ENCODE measurements at regions not wholly inside any gene's neighbourhood (a gene's known extent, or its start where the extent isn't known, plus 50 kb on each side); places are given as distances from the start of the nearest gene placed in this dataset.

- Histone ChIP-seq H4K20me1 (ENCODE audit: insufficient read depth, low read length) (no peaks in the 10 kb centered on the region), H3K4me3 (ENCODE audit: insufficient read depth, low read length) (no peak overlapping the region), H2AFZ (ENCODE audit: low read length) (no peak overlapping the region), H3K27me3 (ENCODE audit: insufficient read depth, low read length) (no peaks in the 10 kb centered on the region), H3K4me2 (ENCODE audit: insufficient read depth, low read length) (no peak overlapping the region), H3K79me2 (ENCODE audit: insufficient read depth, low read length) (no peaks in the 10 kb centered on the region), H3K9me3 (ENCODE audit: low read depth, low read length) (no peaks in the 10 kb centered on the region), H3K36me3 (ENCODE audit: insufficient read depth, low read length) (no peaks in the 10 kb centered on the region), H3K27ac (ENCODE audit: low read depth, low read length) (no peak overlapping the region), H3K4me1 (ENCODE audit: insufficient read depth, low read length) (no peaks in the 10 kb centered on the region)
- DNase-seq (ENCODE audit: insufficient read length, low spot score, missing footprints), result no peak
- TF ChIP-seq CTCF (IDR thresholded peaks at IDR 0.05; ENCODE audit: extremely low read depth, low read depth, low read length), result no peak
These were observed 122.7 kb downstream of the ZNF518B start for GRCh38 chr4:10334506-10335028.

GRCh38 chr4:10333942-10334341 lies 123.3 kb downstream of the ZNF518B start:
- no peaks in the 10 kb centered on the region for H3K27me3 ChIP-seq (ENCODE audit: insufficient read depth, low read length)
- no peaks in the 10 kb centered on the region for H3K4me1 ChIP-seq (ENCODE audit: insufficient read depth, low read length)

GRCh38 chr4:10326075-10326474 lies 131.2 kb downstream of the ZNF518B start:
- H3K27ac ChIP-seq (ENCODE audit: low read depth, low read length), result no peak overlapping the region
- no peaks in the 10 kb centered on the region for H3K4me1 ChIP-seq (ENCODE audit: insufficient read depth, low read length)
- no peaks in the 10 kb centered on the region for H3K79me2 ChIP-seq (ENCODE audit: insufficient read depth, low read length)
- peaks cover 4% of the 10 kb centered on the region for H3K27me3 ChIP-seq (ENCODE audit: insufficient read depth, low read length)
- H3K4me2 ChIP-seq (ENCODE audit: insufficient read depth, low read length), result no peak overlapping the region
- H3K4me3 ChIP-seq (ENCODE audit: insufficient read depth, low read length), result no peak overlapping the region
- H4K20me1 ChIP-seq (ENCODE audit: insufficient read depth, low read length), result no peaks in the 10 kb centered on the region
- no peaks in the 10 kb centered on the region for H3K9me3 ChIP-seq (ENCODE audit: low read depth, low read length)
- no peak for DNase-seq (ENCODE audit: insufficient read length, low spot score, missing footprints)
- no peak overlapping the region for H2AFZ ChIP-seq (ENCODE audit: low read length)
- no peak for TF ChIP-seq CTCF (IDR thresholded peaks at IDR 0.05; ENCODE audit: extremely low read depth, low read depth, low read length)
- H3K36me3 ChIP-seq (ENCODE audit: insufficient read depth, low read length), result no peaks in the 10 kb centered on the region

More at GRCh38 chr4:10333942-10334341, 123.3 kb downstream of the ZNF518B start:
- DNase-seq (ENCODE audit: insufficient read length, low spot score, missing footprints), result no peak
- Histone ChIP-seq H3K79me2 (ENCODE audit: insufficient read depth, low read length) (no peaks in the 10 kb centered on the region), H4K20me1 (ENCODE audit: insufficient read depth, low read length) (no peaks in the 10 kb centered on the region), H2AFZ (ENCODE audit: low read length) (no peak overlapping the region), H3K9me3 (ENCODE audit: low read depth, low read length) (no peaks in the 10 kb centered on the region), H3K4me2 (ENCODE audit: insufficient read depth, low read length) (no peak overlapping the region), H3K27ac (ENCODE audit: low read depth, low read length) (no peak overlapping the region), H3K4me3 (ENCODE audit: insufficient read depth, low read length) (no peak overlapping the region), H3K36me3 (ENCODE audit: insufficient read depth, low read length) (no peaks in the 10 kb centered on the region)
- no peak for TF ChIP-seq CTCF (IDR thresholded peaks at IDR 0.05; ENCODE audit: extremely low read depth, low read depth, low read length)

- Histone ChIP-seq H2AFZ (ENCODE audit: low read length) (no peak overlapping the region), H3K9me3 (ENCODE audit: low read depth, low read length) (no peaks in the 10 kb centered on the region), H3K4me3 (ENCODE audit: insufficient read depth, low read length) (no peak overlapping the region), H3K27me3 (ENCODE audit: insufficient read depth, low read length) (no peaks in the 10 kb centered on the region), H3K4me2 (ENCODE audit: insufficient read depth, low read length) (no peak overlapping the region), H3K27ac (ENCODE audit: low read depth, low read length) (no peak overlapping the region), H3K36me3 (ENCODE audit: insufficient read depth, low read length) (no peaks in the 10 kb centered on the region), H3K4me1 (ENCODE audit: insufficient read depth, low read length) (no peaks in the 10 kb centered on the region), H4K20me1 (ENCODE audit: insufficient read depth, low read length) (no peaks in the 10 kb centered on the region), H3K79me2 (ENCODE audit: insufficient read depth, low read length) (no peaks in the 10 kb centered on the region)
- DNase-seq (ENCODE audit: insufficient read length, low spot score, missing footprints), result no peak
- TF ChIP-seq CTCF (IDR thresholded peaks at IDR 0.05; ENCODE audit: extremely low read depth, low read depth, low read length), result no peak
These were observed 135.3 kb downstream of the ZNF518B start for GRCh38 chr4:10321931-10322330.

Data from osteoblast (primary cell).